HG03558 (cell line): ENCODE measurements at regions not wholly inside any gene's neighbourhood (a gene's known extent, or its start where the extent isn't known, plus 50 kb on each side); places are given as distances from the start of the nearest gene placed in this dataset.

Experiments
- ATAC-seq: cut with Tn5 transposase; IDR thresholded peaks from one replicate; pipeline ENCODE4 v1.9.1; 2021; ENCODE audit warnings: moderate number of reproducible peaks; ENCODE audit not compliant: unreplicated experiment; ENCODE audit errors: extremely low read depth

DNA sequence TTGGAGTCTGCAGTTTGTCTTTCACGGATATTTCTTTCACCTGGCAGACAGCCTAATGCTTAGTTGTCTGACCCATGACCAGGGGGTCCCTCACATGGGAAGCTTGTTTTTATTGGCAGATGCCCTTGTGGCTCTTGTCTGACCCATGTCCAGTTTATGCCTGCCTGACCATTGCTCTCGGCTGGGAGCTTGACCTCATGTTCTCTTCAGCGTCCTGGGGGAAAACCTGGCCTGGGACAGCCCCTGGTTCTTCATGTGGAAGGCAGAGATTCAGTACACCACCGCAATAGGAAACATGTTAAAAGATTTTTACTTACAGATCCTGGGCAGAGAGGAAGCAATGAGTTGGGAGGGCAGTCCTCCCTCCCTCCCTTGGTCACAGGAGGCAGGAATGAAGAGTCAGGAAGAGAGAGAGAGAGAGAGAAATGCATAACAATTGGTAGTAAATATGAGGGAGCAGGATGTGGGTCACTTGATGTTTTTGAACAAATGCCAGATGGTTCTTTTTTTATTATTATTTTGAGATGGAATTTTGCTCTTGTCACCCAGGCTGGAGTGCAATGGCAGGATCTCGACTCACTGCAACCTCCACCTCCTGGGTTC, 302.7 kb upstream of the MYOCD start:
- ATAC-seq, result no peak

DNA sequence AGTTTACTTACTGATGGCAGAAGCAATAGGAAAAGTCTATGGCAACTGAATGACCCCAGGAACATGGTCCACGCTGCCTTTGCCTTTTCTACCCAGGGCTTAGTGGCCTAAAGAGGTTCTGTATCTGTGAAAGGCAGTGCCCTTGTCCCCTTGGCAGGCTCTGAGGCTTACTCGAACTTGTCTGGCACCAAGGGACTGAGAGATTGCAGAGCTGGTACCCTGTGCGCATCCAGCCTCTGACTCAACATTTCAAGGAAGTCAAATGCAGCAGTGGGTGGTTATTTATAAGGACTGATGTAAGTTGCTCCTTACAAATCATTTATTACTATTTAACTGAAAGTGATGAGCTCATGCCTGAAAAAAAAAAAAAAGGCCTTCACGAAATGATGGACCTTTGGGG, 299.9 kb upstream of the MYOCD start:
- no peak for ATAC-seq

DNA sequence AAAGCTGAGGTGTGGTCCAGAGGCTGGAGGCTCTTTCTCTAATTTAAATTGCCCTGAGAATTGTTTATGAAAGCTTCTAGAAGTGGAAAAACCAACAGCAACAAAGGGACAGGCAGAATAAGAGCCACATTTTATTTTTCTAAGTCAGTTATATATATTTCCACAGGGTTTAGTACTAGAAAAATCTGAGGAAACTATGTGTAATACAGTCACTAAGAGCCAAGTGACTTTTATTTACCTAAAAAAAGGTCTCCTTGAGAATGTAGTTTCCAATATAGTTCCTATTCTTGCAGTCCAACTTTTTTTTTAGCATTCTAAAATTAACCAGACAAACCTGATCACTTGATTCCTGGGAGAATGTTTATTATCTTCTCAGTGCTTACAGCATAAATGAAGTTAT, 296.6 kb upstream of the MYOCD start:
- ATAC-seq, result no peak

DNA sequence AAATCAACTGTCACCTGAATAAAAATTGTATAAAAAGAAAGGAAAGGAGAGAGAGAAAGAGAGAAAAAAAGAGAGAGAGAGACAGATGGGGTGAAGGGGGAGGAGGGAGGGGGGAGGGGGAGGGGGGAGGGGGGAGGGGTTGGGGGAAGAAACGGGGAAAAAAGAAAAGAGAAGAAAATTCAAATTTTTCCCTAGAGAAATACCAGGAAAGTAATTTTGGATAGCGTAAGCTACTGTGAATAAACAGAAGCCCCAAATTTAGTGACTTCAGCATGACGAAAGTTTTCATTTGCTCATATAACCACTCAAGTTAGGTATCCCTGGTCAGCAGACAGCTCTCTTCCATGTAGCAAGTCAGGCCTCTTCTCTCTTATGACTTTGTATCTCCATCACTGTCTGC, 289.4 kb upstream of the MYOCD start:
- ATAC-seq, result no peak

DNA sequence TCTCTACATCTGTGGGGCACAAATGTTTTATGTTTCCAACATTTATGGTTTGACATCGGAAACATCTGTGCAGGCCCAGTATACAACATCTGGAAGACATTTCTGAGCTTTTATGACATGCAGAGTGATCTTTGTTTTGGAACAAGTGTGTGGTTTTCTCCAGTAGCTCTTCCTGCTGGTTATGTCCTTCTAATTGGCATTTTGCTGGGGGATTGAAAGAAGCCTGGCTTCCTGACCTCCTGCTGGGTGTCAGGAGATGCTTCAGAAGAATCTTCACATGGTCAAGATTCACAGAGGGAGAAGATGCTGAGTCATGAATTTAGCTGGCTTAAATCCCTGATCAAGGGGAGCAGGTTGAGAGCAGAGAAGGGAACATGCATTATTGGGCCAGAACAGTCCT, 279.5 kb upstream of the MYOCD start:
- no peak for ATAC-seq

DNA sequence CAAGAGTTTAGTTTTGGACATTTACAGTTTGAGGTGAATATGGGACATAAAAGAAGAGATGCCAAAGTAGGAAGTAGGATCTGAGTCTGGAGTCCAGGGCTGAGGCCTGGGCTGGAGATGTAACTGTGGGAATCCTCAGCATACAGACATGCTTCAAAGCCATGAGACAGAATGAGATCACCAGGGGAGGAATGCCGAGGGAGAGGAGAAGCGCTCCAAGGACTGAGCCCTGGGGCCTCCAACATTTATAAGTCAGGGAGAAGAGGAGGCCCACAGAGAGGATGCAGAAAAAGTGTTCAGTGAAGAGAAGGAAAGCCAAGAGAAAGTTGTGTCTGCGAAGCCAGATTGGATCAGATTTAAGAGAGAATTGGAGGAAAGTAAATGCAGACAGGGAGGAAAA, 277.5 kb upstream of the MYOCD start:
- no peak for ATAC-seq

DNA sequence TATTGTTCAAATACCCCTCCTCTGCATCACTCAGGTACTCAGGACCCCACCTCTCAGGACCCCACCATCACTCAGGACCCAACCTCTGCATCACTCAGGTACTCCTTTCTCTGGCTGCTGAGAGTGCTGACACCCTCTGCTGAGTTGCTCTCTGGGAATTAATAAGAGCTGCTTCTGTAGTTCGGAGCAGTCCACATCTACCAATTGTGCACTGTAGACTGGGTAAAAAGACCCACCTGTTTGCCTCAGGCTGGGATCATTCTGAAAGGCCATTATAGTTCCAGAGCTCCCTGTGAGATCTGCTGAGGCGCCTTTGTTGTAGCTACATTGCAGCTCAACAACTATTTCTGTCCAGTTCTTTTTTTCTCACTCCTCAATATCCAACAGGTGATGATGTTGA, 276.3 kb upstream of the MYOCD start:
- ATAC-seq, result no peak

DNA sequence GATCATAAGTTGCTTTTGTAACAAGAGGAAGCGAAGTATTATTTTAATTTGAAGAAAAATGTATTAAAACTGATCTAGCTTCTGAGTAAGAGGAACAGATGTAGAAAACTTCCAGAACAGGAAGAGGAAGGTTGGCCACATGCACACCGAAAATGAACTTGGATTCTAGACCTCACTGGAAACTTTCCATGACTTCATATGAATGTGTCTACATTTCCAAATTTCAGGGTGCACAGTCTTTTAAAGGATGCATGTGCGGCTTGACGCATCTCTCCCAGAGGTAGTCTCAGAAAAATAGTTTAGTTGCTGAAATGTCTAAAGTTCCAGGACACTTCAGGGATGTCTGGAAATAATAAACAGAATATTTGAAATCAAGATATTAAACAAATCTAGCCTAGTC, 275.1 kb upstream of the MYOCD start:
- no peak for ATAC-seq

DNA sequence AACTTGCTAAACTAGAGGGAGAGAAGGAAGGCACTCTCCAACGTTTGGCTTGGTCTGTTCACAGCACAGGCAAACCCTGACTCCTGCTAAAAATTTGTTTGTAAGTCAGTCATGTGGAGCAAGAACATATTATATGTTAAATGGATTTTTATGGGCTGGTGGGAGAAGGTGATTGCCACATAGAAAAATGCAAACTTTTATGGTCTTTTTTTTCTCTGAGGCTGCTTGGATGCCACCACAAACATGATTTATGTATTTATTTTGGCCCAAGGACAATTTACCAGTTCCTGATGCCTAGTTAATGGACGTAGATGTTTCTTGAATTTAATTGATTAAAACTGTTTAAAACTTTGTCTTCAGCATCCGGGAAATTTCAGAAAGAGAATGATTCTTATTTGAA, 274.2 kb upstream of the MYOCD start:
- no peak for ATAC-seq

DNA sequence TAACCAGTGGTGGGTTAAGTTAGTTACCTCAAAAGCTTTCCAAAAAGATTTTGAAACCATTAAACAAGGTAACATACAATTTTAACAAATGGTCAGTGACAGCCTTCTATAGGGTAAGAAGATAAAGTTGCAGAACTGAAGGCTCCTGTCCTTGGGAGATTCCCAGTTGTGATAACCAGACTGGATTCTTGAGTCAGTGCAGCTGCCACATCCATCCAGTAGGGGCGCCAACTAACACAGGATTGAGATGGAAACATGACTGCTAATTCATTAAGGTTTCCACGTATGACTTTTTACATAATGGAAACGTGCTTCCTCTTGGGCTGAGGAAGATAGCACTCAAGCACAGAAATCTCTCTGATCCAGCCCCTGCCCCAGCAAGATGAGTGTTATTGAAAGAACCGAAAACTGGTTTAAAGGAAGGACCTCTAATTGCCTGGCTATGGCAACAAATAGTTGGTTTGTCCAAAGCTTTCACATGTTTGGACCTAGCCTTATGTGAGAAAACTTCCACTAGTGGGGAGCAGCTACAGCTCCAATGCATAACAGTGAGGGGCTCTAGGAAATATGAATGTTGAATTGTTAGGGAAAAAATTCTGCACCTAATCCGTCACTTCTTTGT, 269.8 kb upstream of the MYOCD start:
- ATAC-seq, result no peak

DNA sequence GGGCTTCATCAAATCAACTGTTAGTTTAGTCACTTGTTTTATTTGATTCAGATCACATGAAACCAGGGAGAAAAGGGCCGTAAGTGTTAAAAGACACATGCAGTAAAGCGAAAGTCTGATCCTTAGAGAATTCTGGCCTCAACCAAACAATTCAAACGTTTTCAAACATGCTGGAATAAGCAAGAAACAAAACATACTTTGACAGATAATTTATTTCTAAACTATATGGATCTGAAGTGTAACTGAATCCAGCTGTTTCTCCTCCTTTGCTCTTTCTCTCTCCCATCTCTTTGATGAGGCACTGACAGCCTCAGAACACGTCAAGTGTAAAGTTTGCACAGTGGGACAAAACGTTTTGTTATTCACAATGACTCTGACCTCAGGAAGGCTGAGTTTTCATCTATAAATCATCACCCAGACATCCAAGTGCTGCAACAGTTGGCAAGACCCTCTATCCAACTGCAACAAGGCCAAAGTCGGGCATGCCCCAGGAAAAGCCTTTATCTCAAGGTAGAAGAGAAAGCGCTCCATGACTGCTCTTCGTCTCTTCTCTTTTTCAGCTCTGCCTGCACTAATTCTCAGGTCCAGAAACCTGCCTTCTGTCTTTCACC, 267.1 kb upstream of the MYOCD start:
- ATAC-seq, result no peak

DNA sequence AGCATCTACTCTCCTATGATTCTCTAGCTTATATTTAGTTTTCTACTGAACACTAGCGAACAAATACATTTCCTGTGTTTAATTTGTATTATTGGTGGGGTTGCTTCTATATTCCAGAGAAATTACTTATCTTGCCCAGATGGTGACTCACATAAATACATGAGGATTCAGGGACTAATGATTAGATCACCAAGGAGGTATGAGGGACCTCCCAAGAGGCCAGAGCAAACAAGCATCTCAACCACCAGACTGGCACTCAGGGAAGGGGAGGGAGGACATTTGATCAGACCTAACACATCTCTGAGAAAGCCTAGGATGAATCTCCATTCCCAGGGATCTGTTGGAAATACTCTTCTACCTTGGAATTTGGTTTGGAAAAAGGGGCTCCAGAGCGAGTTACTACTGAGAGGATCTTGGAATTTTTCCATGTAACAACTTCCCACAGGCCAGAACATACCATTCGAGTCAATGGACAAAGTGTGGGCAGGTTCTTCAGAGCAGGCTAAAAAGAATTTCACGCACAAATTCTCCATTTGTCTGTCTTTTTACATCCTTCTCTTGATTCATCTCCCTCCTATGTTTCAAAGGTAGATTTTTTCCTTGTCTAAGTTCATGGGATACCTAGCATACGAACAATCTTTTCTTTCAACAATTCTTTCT, 262.6 kb upstream of the MYOCD start:
- no peak for ATAC-seq

DNA sequence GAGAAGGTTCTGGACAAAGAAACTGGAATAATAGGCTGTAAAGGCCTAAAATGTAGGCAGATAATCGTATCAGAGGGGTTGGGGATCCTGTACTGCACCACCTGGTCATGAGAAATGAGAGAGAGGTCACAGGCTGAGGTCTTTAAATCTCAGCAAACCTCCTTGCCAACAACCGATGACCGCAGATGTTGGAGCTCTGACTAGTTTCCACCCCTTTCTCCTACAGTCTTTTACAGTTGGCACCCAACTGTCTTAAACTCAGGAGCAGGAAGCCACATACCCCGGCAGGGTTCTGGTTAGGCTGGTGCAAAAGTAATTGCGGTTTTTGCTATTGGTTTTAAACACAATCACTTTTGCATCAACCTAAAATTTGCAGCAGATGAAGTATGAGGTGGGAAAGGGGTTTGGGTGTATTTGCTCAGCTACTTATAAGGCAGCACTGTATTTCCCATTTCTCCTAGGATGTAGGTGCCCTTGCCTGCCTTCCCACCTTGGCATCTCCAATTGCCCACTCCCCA, 261.8 kb upstream of the MYOCD start:
- no peak for ATAC-seq

DNA sequence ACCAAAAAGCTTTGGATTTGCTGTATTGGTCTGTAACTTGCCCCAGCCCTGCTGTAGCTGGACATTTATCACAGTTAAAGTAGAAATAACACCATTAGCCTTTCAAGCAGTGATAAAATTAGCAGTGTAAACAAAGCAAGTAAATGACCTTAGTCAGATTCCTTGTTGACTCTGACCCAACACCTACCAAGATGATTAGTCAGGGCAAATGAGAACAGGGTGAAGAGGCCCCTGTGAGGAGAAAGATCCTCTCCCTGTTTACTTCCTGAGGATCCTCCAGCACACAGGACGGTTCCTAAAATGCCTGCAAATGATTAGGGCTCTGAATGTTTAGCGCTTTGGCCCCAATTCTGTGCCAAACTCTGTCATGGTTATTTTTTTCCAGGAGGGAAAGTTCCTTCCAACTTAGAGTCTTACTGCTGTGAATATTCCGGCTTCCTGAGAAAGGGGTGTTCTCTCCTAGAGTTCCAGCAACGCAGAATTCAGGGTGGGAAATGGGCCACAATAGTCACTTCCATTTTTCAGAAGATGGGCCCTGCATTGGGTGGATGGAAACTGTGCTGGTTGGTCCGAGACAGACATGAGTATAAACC, 259.0 kb upstream of the MYOCD start:
- ATAC-seq, result no peak

DNA sequence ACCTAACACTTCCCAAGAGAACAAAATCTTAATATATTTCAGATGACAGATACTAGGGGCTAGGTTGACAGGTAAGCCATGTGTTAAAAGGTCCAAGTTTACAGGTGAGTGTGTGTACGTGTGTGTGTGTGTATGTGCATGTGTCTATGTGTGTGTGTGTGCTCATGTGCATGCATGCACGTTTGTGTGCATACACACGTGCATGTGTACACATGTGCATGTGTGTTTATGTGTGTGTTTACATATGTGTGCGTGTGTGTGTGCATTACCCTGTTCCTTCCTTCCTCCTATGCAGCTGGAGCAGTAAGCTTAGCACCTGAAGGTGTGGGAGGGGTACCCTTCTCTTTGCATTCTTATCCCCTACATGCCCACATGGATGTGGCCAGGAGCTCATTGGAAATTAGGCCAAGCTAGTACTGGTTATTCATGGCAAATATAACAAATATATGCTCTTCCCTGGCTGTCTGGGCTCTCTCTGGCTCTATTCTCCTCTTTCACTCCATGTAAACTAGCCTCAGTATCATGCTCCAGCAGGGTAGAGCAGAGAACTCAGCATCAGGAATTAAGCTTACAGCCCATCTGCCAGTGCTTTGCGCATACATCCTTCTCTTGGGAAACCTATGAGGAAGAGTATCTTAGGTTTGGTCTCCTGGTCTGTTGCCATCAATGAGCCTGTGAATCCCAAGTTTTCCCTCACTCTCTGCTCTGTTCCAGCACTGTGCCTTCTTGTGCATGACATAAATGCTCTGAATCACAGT, 258.0 kb upstream of the MYOCD start:
- ATAC-seq, result no peak

DNA sequence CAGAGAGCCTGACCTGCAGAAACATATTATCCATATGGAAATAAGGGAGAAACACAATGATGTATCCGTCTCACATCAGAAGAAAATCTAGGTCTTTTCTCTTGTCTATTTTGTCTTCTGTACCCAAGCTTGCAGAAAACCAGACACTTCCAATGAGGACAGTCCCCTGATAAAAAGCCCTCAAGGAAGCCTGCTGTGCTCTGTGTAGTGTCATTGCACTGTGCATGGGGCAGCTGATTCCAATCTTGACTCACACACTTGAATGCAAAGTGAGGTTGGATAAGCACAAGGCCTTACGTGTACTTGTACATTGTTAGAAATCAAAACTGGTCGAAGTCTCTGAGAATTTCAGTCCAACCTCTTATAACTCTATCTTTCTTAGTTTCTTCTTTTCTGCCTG, 256.6 kb upstream of the MYOCD start:
- no peak for ATAC-seq

DNA sequence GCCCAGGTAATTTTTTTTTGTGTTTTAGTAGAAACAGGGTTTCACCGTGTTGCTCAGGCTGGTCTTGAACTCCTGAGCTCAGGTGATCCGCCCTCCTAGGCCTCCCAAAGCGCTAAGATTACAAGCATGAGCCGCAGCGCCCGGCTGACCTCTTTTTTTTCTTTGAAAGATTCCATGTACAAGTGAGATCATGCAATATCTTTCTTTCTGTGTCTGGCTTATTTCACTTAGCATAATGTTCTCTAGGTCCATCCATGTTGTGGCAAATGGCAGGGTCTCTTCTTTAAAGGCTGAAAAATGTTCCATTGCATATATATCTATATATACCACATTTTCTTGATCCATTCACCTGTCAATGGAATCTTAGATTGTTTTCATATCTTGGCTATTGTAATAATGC, 255.0 kb upstream of the MYOCD start:
- no peak for ATAC-seq

DNA sequence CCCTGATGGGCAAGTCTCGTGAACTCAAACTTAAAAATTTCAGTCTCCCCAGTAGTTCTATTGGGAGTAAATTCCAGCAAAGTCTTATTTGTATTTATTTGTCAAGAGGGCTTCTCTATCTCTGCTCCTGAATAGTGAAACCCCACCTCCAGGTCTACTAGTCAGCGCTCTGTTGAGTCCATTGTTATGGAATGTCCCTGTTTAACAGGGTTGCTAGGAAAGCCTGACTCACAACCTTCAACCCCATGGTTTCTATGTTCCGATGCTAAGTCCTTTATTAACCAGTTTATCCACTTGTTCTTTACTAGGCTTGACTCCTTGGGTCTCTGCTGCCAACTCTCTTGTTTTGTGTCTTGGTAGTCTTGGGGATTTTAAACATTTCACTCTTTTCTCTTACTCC, 250.7 kb upstream of the MYOCD start:
- no peak for ATAC-seq

DNA sequence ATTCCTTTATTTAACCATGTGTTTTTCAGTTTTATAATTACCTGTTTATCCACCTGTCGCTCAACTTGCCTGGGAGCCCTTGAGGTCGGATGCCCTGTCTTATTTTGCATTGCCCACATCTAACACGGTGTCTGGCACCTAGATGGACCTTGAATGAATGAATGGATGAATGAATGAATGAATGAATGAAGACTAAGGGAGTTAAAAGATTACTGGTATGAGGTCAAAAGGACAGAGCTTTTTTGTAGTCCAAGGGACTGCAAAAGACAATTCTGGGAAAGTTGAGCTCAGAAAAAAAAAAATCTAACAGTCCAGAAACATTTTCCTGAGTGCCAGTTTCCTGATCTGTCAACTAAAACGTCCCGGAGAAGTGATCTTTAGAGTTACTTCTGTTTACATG, 244.6 kb upstream of the MYOCD start:
- no peak for ATAC-seq

DNA sequence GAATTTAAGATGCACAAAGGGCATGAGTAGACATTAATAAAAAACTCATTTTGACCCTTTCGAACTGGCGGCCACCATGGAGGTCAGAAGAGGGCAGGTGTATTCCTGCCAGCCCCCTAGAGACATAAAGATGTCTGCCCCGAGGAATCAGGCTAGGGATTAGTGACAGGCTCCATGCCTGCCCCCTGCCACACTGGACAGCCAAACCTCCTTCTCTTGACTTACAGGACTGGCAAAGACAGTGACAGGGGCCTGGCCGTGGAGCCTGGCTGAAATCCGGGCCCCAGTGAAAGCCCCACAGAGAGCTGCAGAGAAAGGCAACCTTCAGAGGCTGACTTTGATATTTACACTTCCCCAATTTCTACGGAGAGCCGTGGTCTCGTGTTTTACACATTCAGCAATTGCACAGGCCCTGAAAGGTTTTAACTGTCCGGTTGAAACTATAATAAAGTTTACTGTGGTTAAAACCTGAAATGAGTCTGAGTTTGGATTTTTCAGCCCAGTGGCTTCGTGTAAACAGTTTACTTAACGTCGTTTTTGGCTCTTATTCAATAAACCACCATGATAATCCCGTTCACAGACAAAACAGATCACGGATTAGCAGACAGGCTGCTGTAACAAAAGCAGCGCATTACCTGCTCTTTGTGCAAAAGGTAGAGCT, 243.9 kb upstream of the MYOCD start:
- ATAC-seq, result peak; percentile 51
